Panc1 (cell line): ENCODE measurements at regions not wholly inside any gene's neighbourhood (a gene's known extent, or its start where the extent isn't known, plus 50 kb on each side); places are given as distances from the start of the nearest gene placed in this dataset.

Experiments used
- ATAC-seq: fragments of 200-7000 bp; cut with Tn5 transposase; 2 replicates; pipeline ENCODE4 v1.9.1; 2020; ENCODE audit warnings: mild to moderate bottlenecking, moderate library complexity
- BruUV-seq: library from RNA; stranded (reverse); fragments of 400-500 nt; replicated peaks from 2 replicates; lab custom pipeline; 2021; lab: Mats Ljungman, UMichigan
- CTCF ChIA-PET: fragments of 300-600 bp; sonication (Branson Sonifier 250); formaldehyde crosslinking; loops from one replicate; lab custom pipeline; 2022; ENCODE audit warnings: antibody characterized with exemption; lab: Charles Lee
- POLR2A ChIA-PET: fragments of 300-600 bp; sonication (Branson Sonifier 250); formaldehyde crosslinking; loops from one replicate; lab custom pipeline; 2022; ENCODE audit warnings: antibody characterized with exemption; lab: Charles Lee
- DNase-seq: peaks from one replicate; pipeline ENCODE4 v3.0.0-alpha.2; 2010; ENCODE audit warnings: low read depth, low spot score
- H3K27ac ChIP-seq: 2 replicates; pipeline ENCODE4 v1.5.1; 2011; ENCODE audit warnings: mild to moderate bottlenecking, low read length, inconsistent platforms
- H3K27me3 ChIP-seq: fragments of 200-500 bp; sonication (Bioruptor generic); 2 replicates; pipeline ENCODE4 v1.6.0; 2014; ENCODE audit warnings: low read length, inconsistent platforms; ENCODE audit not compliant: control insufficient read depth, insufficient read depth
- H3K36me3 ChIP-seq: fragments of 200-500 bp; sonication (Bioruptor generic); 2 replicates; pipeline ENCODE4 v1.5.1; 2014; ENCODE audit warnings: inconsistent platforms, mild to moderate bottlenecking, low read length, moderate library complexity; ENCODE audit not compliant: control insufficient read depth, insufficient read depth
- H3K4me1 ChIP-seq: 2 replicates; pipeline ENCODE4 v1.5.1; 2011; ENCODE audit warnings: inconsistent platforms, mild to moderate bottlenecking, low read length, moderate library complexity; ENCODE audit not compliant: control insufficient read depth, insufficient read depth
- H3K4me3 ChIP-seq, 2 experiments: 2 replicates each; pipeline ENCODE4 v1.5.1; 2011 to 2012; ENCODE audit warnings: low read depth in 2 of 2, low read length in 2 of 2, mild to moderate bottlenecking in 2 of 2, inconsistent platforms in 1 of 2, moderate library complexity in 1 of 2
- H3K9me3 ChIP-seq: fragments of 200-500 bp; sonication (Bioruptor generic); 2 replicates; pipeline ENCODE4 v1.5.1; 2014; ENCODE audit warnings: low read depth, mild to moderate bottlenecking, inconsistent platforms, low read length, moderate library complexity; ENCODE audit not compliant: control insufficient read depth, insufficient read depth
- CTCF ChIP-seq: fragments of 450-650 bp; IDR thresholded peaks from 2 replicates; pipeline ENCODE4 v1.5.1; 2017; ENCODE audit warnings: mild to moderate bottlenecking
- POLR2AphosphoS5 ChIP-seq: IDR thresholded peaks from 2 replicates; pipeline ENCODE4 v1.6.1; 2012; ENCODE audit warnings: mild to moderate bottlenecking, low read depth, low read length, moderate library complexity
- REST ChIP-seq, 2 experiments: IDR thresholded peaks; 2 replicates each; pipeline ENCODE4 v1.6.1; 2011 to 2012; ENCODE audit warnings: low read depth in 2 of 2, control low read depth in 1 of 2, low read length in 1 of 2, mild to moderate bottlenecking in 1 of 2, moderate library complexity in 1 of 2; ENCODE audit not compliant: insufficient read depth in 1 of 2
- SIN3A ChIP-seq: IDR thresholded peaks from 2 replicates; pipeline ENCODE4 v1.6.1; 2012; ENCODE audit warnings: low read depth, mild to moderate bottlenecking, low read length, moderate library complexity, borderline replicate concordance; ENCODE audit not compliant: insufficient read depth
- TCF7L2 ChIP-seq: IDR thresholded peaks from 2 replicates; pipeline ENCODE4 v1.6.1; 2011; ENCODE audit warnings: mild to moderate bottlenecking, low read depth, low read length, inconsistent platforms
- in situ Hi-C: cut with HindIII; loops from 2 replicates; pipeline ENCODE4 v1.10.0; 2016; ENCODE audit warnings: low sequenced_read_pairs, low pct_unique_long_range_greater_than_20kb
- intact Hi-C: fragments of 100-400 bp; cut with micrococcal nuclease; formaldehyde crosslinking; loops from one replicate; pipeline ENCODE4 v1.10.0; 2022; ENCODE audit not compliant: unreplicated experiment

- Histone ChIP-seq H3K36me3 (no peaks in the 10 kb centered on the region), H3K4me1 (no peaks in the 10 kb centered on the region), H3K4me3 (no peak overlapping the region), H3K27ac (no peak overlapping the region), H3K27me3 (no peaks in the 10 kb centered on the region), H3K9me3 (no peaks in the 10 kb centered on the region)
- no TSS peak for BruUV-seq
- no peak for DNase-seq
- in situ Hi-C loops (no loop called here), intact Hi-C loops (loop anchor here (10.0 kb wide), 1 partner anchor 1621 kb away; no protein-coding TSS in a partner anchor)
- ChIA-PET CTCF (no interaction called here), POLR2A (no interaction called here)
- TF ChIP-seq CTCF (no peak), REST (IDR thresholded peaks at IDR 0.05; ENCODE audit: insufficient read depth in 1 of 2, low read depth in 2 of 2, low read length in 1 of 2) (no peak), TCF7L2 (no peak), SIN3A (no peak), POLR2AphosphoS5 (no peak)
- no peak for ATAC-seq
Measured at GRCh38 chr3:118635711-118636110, 398.9 kb downstream of the IGSF11 start.

- Histone ChIP-seq H3K4me3 (no peak overlapping the region), H3K9me3 (no peaks in the 10 kb centered on the region), H3K4me1 (no peaks in the 10 kb centered on the region), H3K27me3 (no peaks in the 10 kb centered on the region), H3K27ac (no peak overlapping the region), H3K36me3 (no peaks in the 10 kb centered on the region)
- TF ChIP-seq TCF7L2: no peak
- TF ChIP-seq CTCF: peak; percentile 54
- ATAC-seq (peak; percentile 82), DNase-seq (no peak)
- POLR2A ChIA-PET: no interaction called here
- BruUV-seq: no TSS peak
- CTCF ChIA-PET: no interaction called here
- in situ Hi-C loops (no loop called here), intact Hi-C loops (loop anchor here (10.0 kb wide), 1 partner anchor 1622 kb away; no protein-coding TSS in a partner anchor)
Measured at GRCh38 chr3:118636841-118637240, 397.8 kb downstream of the IGSF11 start.
